ENCODE measurements at regions not wholly inside any gene's neighbourhood (a gene's known extent, or its start where the extent isn't known, plus 50 kb on each side); places are given as distances from the start of the nearest gene placed in this dataset.

DNA sequence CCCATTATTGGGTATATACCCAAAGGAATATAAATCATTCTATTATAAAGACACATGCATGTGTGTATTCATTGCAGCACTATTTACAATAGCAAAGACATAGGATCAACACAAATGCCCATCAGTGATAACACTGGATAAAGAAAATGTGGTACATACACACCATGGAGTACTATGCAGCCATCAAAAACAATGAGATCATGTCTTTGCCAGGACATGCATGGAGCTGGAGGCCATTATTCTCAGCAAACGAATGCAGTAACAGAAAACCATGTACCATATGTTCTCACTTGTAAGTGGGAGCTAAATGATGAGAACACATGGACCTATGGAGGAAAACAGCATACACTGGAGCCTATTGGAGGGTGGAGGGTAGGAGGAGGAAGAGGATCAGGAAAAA is 402.4 kb downstream of the CSNK1G3 start:
- TF ChIP-seq, protein P1, sequence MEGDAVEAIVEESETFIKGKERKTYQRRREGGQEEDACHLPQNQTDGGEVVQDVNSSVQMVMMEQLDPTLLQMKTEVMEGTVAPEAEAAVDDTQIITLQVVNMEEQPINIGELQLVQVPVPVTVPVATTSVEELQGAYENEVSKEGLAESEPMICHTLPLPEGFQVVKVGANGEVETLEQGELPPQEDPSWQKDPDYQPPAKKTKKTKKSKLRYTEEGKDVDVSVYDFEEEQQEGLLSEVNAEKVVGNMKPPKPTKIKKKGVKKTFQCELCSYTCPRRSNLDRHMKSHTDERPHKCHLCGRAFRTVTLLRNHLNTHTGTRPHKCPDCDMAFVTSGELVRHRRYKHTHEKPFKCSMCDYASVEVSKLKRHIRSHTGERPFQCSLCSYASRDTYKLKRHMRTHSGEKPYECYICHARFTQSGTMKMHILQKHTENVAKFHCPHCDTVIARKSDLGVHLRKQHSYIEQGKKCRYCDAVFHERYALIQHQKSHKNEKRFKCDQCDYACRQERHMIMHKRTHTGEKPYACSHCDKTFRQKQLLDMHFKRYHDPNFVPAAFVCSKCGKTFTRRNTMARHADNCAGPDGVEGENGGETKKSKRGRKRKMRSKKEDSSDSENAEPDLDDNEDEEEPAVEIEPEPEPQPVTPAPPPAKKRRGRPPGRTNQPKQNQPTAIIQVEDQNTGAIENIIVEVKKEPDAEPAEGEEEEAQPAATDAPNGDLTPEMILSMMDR (IDR thresholded peaks at IDR 0.05; ENCODE audit: control extremely low read depth in 1 of 3, insufficient read depth in 1 of 3, low read depth in 1 of 3, low read length in 3 of 3), result no peak
- TF ChIP-seq TAF7 (optimal IDR thresholded peaks at IDR 0.05; ENCODE audit: borderline replicate concordance, low read depth, low read length) (no peak), EZH2 (IDR thresholded peaks at IDR 0.05; ENCODE audit: low read depth, low read length, severe bottlenecking) (no peak), RFX5 (IDR thresholded peaks at IDR 0.05; ENCODE audit: borderline replicate concordance, low read depth, low read length) (no peak), SRF (IDR thresholded peaks at IDR 0.05; ENCODE audit: low read depth, low read length) (no peak), SIX5 (IDR thresholded peaks at IDR 0.05; ENCODE audit: low read depth, low read length) (no peak), POLR2A (IDR thresholded peaks at IDR 0.05; ENCODE audit: control extremely low read depth in 1 of 2, low read depth in 2 of 2, low read length in 2 of 2) (no peak), RXRA (IDR thresholded peaks at IDR 0.05; ENCODE audit: insufficient read depth, low read depth, low read length) (no peak)
- TF ChIP-seq, protein P2, sequence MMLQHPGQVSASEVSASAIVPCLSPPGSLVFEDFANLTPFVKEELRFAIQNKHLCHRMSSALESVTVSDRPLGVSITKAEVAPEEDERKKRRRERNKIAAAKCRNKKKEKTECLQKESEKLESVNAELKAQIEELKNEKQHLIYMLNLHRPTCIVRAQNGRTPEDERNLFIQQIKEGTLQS (IDR thresholded peaks at IDR 0.05; ENCODE audit: insufficient read depth, low read depth, low read length), result no peak
- TF ChIP-seq, protein P3, sequence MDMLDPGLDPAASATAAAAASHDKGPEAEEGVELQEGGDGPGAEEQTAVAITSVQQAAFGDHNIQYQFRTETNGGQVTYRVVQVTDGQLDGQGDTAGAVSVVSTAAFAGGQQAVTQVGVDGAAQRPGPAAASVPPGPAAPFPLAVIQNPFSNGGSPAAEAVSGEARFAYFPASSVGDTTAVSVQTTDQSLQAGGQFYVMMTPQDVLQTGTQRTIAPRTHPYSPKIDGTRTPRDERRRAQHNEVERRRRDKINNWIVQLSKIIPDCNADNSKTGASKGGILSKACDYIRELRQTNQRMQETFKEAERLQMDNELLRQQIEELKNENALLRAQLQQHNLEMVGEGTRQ (IDR thresholded peaks at IDR 0.05; ENCODE audit: low read length), result no peak
- TF ChIP-seq, protein P4, sequence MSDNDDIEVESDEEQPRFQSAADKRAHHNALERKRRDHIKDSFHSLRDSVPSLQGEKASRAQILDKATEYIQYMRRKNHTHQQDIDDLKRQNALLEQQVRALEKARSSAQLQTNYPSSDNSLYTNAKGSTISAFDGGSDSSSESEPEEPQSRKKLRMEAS (IDR thresholded peaks at IDR 0.05), result no peak

Data from H1 (cell line).